CD4-positive, CD25-positive, alpha-beta regulatory T cell (primary cell): ENCODE measurements at regions not wholly inside any gene's neighbourhood (a gene's known extent, or its start where the extent isn't known, plus 50 kb on each side); places are given as distances from the start of the nearest gene placed in this dataset.
"Not testable (repeated sequence)": the region's sequence is repeated elsewhere in the genome, so short reads cannot be mapped to it uniquely, and the experiment has no call there.

Source experiments
- ATAC-seq, 2 donors: fragments of 150-1000 bp; cut with Tn5 transposase; one replicate each; pipeline ENCODE4 v1.10.0; 2021; ENCODE audit warnings: low read depth in 2 of 2, moderate number of reproducible peaks in 2 of 2, moderate library complexity in 1 of 2
- DNase-seq, 3 donors: peaks; one replicate each; pipeline versions ENCODE4 v3.0.0 to v3.0.0-alpha.2; 2012 to 2022; ENCODE audit warnings: mixed read lengths in 1 of 3
- H3K27ac ChIP-seq: one replicate; pipeline ENCODE4 v1.7.0; 2013; ENCODE audit warnings: mild to moderate bottlenecking, low read length; ENCODE audit not compliant: insufficient read depth, poor library complexity, severe bottlenecking
- H3K27me3 ChIP-seq: one replicate; pipeline ENCODE4 v1.7.0; 2013; ENCODE audit warnings: low read length; ENCODE audit not compliant: control insufficient read depth, insufficient read depth
- H3K36me3 ChIP-seq: one replicate; pipeline ENCODE4 v1.7.0; 2013; ENCODE audit warnings: mild to moderate bottlenecking, low read length, moderate library complexity; ENCODE audit not compliant: control insufficient read depth, insufficient read depth
- H3K4me1 ChIP-seq: 2 replicates; pipeline ENCODE4 v1.7.0; 2013; ENCODE audit warnings: mild to moderate bottlenecking, low read length; ENCODE audit not compliant: insufficient read depth, control insufficient read depth, poor library complexity, severe bottlenecking
- H3K4me3 ChIP-seq: one replicate; pipeline ENCODE4 v1.7.0; 2013; ENCODE audit warnings: low read depth, mild to moderate bottlenecking, low read length, moderate library complexity
- H3K9me3 ChIP-seq, 2 experiments: 1 replicate in 1 of 2; 2 replicates in 1 of 2; pipeline ENCODE4 v1.7.0; 2013; ENCODE audit warnings: low read length in 2 of 2, mild to moderate bottlenecking in 1 of 2, moderate library complexity in 1 of 2; ENCODE audit not compliant: control insufficient read depth in 2 of 2
- H3K27ac Mint-ChIP-seq, 3 donors: one replicate each; pipeline ENCODE4 v1.8.0; 2020 to 2022; ENCODE audit warnings: mild to moderate bottlenecking in 3 of 3, mixed read lengths in 3 of 3, moderate library complexity in 2 of 3
- H3K27me3 Mint-ChIP-seq: one replicate; pipeline ENCODE4 v1.8.0; 2022; ENCODE audit warnings: mild to moderate bottlenecking, mixed read lengths
- H3K36me3 Mint-ChIP-seq: one replicate; pipeline ENCODE4 v1.8.0; 2020; ENCODE audit warnings: mixed read lengths
- H3K4me1 Mint-ChIP-seq, 4 donors: one replicate each; pipeline ENCODE4 v1.8.0; 2020 to 2022; ENCODE audit warnings: mixed read lengths in 4 of 4, mild to moderate bottlenecking in 1 of 4
- H3K4me3 Mint-ChIP-seq, 4 donors: one replicate each; pipeline ENCODE4 v1.8.0; 2020 to 2022; ENCODE audit warnings: mild to moderate bottlenecking in 4 of 4, mixed read lengths in 4 of 4, moderate library complexity in 3 of 4
- H3K9me3 Mint-ChIP-seq, 7 donors: one replicate each; pipeline ENCODE4 v1.8.0; 2020 to 2022; ENCODE audit warnings: mixed read lengths in 7 of 7, mild to moderate bottlenecking in 3 of 7, moderate library complexity in 2 of 7

DNA sequence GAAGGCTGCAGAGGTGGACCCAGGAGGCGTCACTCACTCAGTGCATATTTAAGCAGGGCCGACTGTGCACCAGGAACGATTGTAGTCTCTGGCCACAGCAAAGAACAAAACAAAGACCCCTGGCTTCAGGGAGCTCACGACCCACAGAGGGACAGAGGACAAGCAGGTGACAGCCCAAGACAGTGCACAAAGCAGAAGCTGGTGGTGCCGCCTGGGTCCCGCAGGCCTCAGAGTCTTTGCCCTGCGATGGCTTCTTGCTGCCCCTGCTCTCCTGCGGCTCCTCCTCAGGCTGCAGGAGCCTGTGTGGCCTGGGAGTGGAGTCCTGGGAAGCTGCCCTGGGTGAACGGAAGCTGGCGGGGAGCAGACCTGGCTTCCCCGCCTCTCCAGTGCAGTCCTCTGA lies 300.0 kb downstream of the PREX1 start:
- H3K4me3 ChIP-seq = no peak overlapping the region
- ATAC-seq (no peak), DNase-seq (no peak)
- H3K4me1 ChIP-seq = no peaks in the 10 kb centered on the region
- Mint-ChIP-seq H3K4me3 (no peak overlapping the region), H3K4me1 (no peaks in the 10 kb centered on the region), H3K9me3 (no peaks in the 10 kb centered on the region), H3K27me3 (peaks cover 9% of the 10 kb centered on the region), H3K36me3 (no peaks in the 10 kb centered on the region), H3K27ac (no peak overlapping the region)
- peaks cover 2% of the 10 kb centered on the region for H3K27me3 ChIP-seq
- H3K27ac ChIP-seq = no peak overlapping the region
- no peaks in the 10 kb centered on the region for H3K36me3 ChIP-seq
- H3K9me3 ChIP-seq = no peaks in the 10 kb centered on the region

DNA sequence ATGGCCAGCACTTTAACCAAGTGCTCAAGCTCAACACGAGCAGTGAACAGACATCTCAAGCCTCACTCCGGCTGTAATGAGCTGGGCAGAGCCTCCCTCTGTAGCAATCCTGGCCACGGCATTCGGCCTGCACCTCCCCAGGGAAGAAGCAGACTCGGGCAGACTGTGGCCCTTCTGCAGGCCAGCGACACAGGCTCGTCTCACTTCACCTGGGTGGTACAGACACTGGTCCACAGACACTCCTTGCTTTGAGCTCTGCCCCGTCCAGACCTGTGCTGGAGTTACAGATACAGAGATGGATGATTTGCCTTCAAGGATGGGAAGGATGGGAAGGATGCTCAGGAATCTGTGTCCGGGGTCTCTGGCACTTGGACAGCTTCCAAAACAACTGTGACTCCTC lies 300.9 kb downstream of the PREX1 start:
- H3K4me1 ChIP-seq = no peaks in the 10 kb centered on the region
- no peak overlapping the region for H3K27ac Mint-ChIP-seq
- H3K4me1 Mint-ChIP-seq = no peaks in the 10 kb centered on the region
- ATAC-seq (no peak), DNase-seq (no peak)
- no peaks in the 10 kb centered on the region for H3K36me3 Mint-ChIP-seq
- no peak overlapping the region for H3K4me3 Mint-ChIP-seq
- peaks cover 2% of the 10 kb centered on the region for H3K27me3 ChIP-seq
- H3K27me3 Mint-ChIP-seq = peaks cover 13% of the 10 kb centered on the region
- H3K36me3 ChIP-seq = no peaks in the 10 kb centered on the region
- no peaks in the 10 kb centered on the region for H3K9me3 Mint-ChIP-seq
- H3K27ac ChIP-seq = no peak overlapping the region
- no peaks in the 10 kb centered on the region for H3K9me3 ChIP-seq
- no peak overlapping the region for H3K4me3 ChIP-seq

- ATAC-seq = no peak
Measured at GRCh38 chr20:48525400-48525799, 302.4 kb downstream of the PREX1 start.

GRCh38 chr20:48524582-48524981 lies 303.2 kb downstream of the PREX1 start:
- Histone ChIP-seq H3K4me3 (no peak overlapping the region), H3K27me3 (peaks cover 2% of the 10 kb centered on the region), H3K4me1 (no peaks in the 10 kb centered on the region), H3K9me3 (no peaks in the 10 kb centered on the region), H3K36me3 (no peaks in the 10 kb centered on the region), H3K27ac (no peak overlapping the region)
- DNase-seq (no peak), ATAC-seq (no peak)
- Mint-ChIP-seq H3K4me1 (no peaks in the 10 kb centered on the region), H3K9me3 (no peaks in the 10 kb centered on the region), H3K4me3 (no peak overlapping the region), H3K27me3 (peaks cover 8% of the 10 kb centered on the region), H3K27ac (no peak overlapping the region), H3K36me3 (no peaks in the 10 kb centered on the region)

More at GRCh38 chr20:48525400-48525799, 302.4 kb downstream of the PREX1 start:
- Mint-ChIP-seq H3K27me3 (peaks cover 9% of the 10 kb centered on the region), H3K4me1 (no peaks in the 10 kb centered on the region), H3K9me3 (no peaks in the 10 kb centered on the region), H3K36me3 (no peaks in the 10 kb centered on the region), H3K27ac (no peak overlapping the region), H3K4me3 (no peak overlapping the region)
- Histone ChIP-seq H3K4me3 (no peak overlapping the region), H3K36me3 (no peaks in the 10 kb centered on the region), H3K9me3 (no peaks in the 10 kb centered on the region), H3K27me3 (peaks cover 2% of the 10 kb centered on the region), H3K4me1 (no peaks in the 10 kb centered on the region), H3K27ac (no peak overlapping the region)
- DNase-seq = no peak

DNA sequence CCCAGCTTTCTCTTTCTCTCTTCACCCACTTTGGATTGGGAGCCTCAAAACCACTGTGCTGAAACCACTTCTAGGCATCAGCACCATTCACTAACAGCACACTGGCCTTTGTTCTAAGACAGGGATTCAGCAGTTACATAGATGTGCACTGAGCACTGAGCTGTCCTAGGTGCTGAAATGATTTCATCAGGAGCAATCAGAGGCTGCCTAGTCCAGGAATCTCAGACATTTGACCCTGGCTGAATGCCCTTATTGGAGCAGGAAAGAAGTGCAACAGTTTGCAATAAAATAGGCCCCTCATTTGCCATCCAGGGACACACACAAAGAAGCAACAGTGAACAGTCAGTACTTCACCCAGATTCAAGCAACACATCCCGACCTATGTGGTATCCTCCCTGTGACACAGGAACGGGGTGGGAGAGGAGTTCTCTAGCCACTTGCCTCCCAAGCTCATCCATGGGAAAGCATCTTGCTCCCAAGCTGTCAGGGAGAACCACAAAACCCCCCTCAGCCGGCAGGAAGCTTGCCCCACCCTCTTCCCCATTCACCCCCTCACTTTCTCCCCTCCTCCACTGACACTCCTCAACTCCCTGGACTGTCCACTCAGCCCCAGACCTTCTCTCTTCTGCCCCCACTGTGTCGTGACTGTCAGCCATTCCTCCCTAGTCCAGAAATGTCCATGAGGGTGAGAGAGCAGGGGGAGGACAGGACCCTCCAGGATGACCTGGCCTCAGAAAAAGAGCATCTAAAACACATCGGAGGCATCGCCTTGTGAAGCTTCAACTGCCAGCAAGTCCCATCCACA lies 304.4 kb downstream of the PREX1 start:
- Mint-ChIP-seq H3K4me3 (no peak overlapping the region), H3K4me1 (no peaks in the 10 kb centered on the region), H3K27me3 (peaks cover 8% of the 10 kb centered on the region), H3K9me3 (no peaks in the 10 kb centered on the region), H3K36me3 (no peaks in the 10 kb centered on the region), H3K27ac (no peak overlapping the region)
- Histone ChIP-seq H3K27me3 (peaks cover 2% of the 10 kb centered on the region), H3K4me1 (no peaks in the 10 kb centered on the region), H3K4me3 (no peak overlapping the region), H3K36me3 (no peaks in the 10 kb centered on the region), H3K9me3 (no peaks in the 10 kb centered on the region), H3K27ac (no peak overlapping the region)
- ATAC-seq (no peak), DNase-seq (peak in 1 of 3 donors; percentile 18)

GRCh38 chr20:48521121-48521520 lies 306.7 kb downstream of the PREX1 start:
- H3K4me3 Mint-ChIP-seq = no peak overlapping the region
- peaks cover 8% of the 10 kb centered on the region for H3K27me3 Mint-ChIP-seq
- H3K4me3 ChIP-seq = no peak overlapping the region
- H3K9me3 ChIP-seq = no peaks in the 10 kb centered on the region
- no peaks in the 10 kb centered on the region for H3K4me1 ChIP-seq
- peaks cover 0 to 4% (median 0%) of the 10 kb centered on the region in 4 donors for H3K4me1 Mint-ChIP-seq
- peaks cover 2% of the 10 kb centered on the region for H3K27me3 ChIP-seq
- DNase-seq (no peak), ATAC-seq (no peak)
- no peaks in the 10 kb centered on the region for H3K36me3 ChIP-seq
- H3K27ac ChIP-seq = no peak overlapping the region
- H3K9me3 Mint-ChIP-seq = peaks cover 0 to under 1% (median 0%) of the 10 kb centered on the region in 7 donors
- no peak overlapping the region for H3K27ac Mint-ChIP-seq
- no peaks in the 10 kb centered on the region for H3K36me3 Mint-ChIP-seq

DNA sequence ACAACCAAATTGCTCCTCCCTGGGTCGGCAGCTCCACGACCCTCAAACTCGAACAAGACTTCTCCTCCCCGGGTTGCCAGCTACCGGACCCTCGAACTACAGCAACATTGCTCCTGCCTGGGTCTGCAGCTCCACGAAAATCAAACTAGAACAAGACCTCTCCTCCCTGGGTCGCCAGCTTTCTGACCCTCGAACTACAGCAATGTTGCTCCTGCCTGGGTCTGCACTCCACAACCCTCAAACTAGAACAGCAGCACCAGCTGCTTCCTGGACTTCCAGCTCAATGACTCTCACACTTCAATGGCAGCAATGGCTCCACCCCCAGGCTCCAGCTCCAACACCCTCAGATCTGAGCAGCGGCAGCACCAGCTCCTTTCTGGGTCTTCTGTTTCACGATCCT lies 311.6 kb downstream of the PREX1 start:
- H3K27me3 Mint-ChIP-seq = not testable (repeated sequence)

DNA sequence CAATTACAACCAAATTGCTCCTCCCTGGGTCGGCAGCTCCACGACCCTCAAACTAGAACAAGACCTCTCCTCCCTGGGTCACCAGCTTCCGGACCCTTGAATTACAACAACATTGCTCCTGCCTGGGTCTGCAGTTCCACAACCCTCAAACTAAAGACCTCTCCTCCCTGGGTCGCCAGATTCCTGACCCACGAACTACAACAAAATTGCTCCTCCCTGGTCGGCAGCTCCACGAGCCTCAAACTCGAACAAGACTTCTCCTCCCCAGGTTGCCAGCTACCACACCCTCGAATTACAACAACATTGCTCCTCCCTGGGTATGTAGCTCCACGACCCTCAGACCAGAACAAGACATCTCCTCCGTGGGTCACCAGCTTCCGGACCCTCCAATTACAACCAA lies 313.2 kb downstream of the PREX1 start:
- H3K9me3 Mint-ChIP-seq = not testable (repeated sequence)

More for the DNA sequence above, 311.6 kb downstream of the PREX1 start:
- not testable (repeated sequence) for ATAC-seq, H3K36me3 Mint-ChIP-seq, H3K36me3 ChIP-seq, H3K4me1 ChIP-seq, H3K27ac ChIP-seq, H3K4me3 Mint-ChIP-seq, H3K9me3 Mint-ChIP-seq, H3K9me3 ChIP-seq, H3K4me1 Mint-ChIP-seq, H3K27me3 ChIP-seq, H3K4me3 ChIP-seq, DNase-seq
- peak overlapping the region in 1 of 3 donors; percentile 3 for H3K27ac Mint-ChIP-seq

More for the DNA sequence above, 313.2 kb downstream of the PREX1 start:
- H3K27ac Mint-ChIP-seq, H3K27ac ChIP-seq, ATAC-seq, H3K4me1 ChIP-seq, H3K36me3 ChIP-seq, H3K4me3 Mint-ChIP-seq, H3K9me3 ChIP-seq, H3K27me3 ChIP-seq, DNase-seq, H3K4me3 ChIP-seq, H3K36me3 Mint-ChIP-seq, H3K27me3 Mint-ChIP-seq, H3K4me1 Mint-ChIP-seq: not testable (repeated sequence)
